HG03575 (cell line): ENCODE measurements at regions not wholly inside any gene's neighbourhood (a gene's known extent, or its start where the extent isn't known, plus 50 kb on each side); places are given as distances from the start of the nearest gene placed in this dataset.

Experiments
- ATAC-seq: cut with Tn5 transposase; IDR thresholded peaks from one replicate; pipeline ENCODE4 v1.9.1; 2021; ENCODE audit not compliant: unreplicated experiment, insufficient number of reproducible peaks, low FRiP score; ENCODE audit errors: extremely low read depth

DNA sequence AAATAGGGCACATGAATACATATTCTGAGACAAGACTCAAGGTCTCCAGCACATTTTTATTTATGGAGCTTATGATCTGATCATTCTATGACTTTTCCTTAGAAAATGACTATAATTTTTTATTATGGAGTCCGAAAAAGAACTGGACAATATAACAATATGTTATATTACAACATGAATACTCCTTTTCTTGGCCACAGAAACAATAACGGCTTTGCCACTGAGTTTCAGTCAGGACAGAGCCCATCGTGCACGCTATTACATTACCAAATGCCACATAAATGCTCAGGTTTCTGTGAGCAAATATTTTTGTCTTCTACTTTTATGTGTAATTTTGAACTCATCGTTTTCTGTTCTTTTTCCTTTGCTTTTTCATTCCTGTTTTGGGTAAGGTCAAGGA, 509.2 kb upstream of the ZEB2 start:
- ATAC-seq: no peak

DNA sequence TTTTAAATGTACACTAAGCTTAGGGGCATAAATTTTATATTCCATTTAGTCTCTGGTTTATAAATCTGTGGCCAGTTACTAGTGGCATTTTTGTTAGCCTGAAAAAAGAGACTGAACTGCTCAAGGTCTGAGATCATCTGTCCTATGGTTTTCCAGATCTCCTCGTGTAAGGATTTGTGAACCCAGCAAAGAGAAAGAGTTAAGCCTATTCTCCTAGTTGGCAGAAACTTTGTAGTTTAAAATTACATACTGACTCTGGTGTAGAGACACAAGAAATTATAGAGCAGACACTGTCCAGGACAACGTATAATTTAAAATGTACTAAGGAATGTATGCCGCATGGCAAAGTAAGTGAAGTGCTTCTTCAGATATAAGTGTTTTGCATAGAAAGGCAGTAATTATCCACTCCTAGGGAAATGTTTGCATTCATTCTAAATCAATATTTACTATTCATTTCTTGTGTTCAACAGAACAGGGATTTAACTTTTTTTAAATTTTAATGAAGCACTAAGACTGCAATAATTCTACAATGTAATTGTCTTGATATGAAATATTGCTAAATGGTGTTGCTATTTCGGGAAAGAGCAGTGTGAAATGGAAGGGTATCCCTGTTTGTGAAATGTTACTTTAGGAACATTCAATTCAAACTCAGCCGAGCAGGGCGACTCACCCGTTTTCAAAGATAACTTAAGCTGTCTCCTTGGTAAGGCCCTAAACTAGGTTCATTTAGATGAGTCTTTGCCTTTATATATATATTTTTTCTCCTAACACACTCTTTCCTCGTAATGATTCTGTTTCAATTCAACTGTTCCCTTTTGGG, 508.4 kb upstream of the ZEB2 start:
- no peak for ATAC-seq

DNA sequence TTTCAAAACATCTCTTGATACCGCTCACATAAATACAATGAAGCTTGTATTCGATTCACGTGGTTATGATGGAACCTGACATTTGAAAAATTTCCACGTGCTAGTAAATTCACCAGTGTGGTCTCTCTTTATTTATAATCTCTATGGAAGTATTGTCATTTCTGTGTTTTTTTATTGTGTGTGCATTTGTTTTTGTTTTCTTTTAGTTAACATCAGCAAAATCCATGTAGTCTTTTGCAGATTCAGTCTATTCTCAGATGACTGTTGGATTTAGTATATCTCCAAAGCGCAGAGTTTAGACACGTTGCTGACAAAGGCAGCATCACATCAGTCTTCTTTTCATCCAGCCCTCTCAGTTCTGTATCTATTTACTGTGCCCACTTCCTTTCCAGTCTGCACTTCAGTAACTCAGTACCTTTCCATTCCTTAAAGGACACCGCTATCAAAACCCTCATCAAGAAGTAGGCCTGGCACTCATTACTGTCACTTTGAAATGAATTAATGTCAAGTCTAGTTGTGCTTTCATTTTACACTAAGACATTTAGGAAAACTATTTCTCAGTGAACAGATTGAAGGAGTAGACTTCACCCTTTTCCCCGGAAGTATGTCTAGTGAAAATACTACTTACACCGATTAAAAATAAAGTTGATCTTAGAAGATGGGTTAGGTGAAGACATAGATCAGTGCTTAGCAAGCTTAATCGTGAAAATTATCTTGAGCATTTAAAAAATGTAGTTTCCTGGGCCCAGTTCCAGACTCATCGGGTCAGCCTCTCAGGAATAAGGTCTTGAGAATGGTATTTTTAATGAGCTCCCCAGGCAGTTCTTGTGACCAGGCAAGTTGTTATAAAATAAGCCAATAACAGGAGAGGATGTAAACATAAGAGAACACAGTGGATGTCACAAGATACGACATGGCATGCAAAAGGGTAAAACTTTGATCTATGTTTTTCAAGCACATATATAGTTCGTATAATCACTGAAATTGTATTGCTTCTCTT, 506.8 kb upstream of the ZEB2 start:
- no peak for ATAC-seq

DNA sequence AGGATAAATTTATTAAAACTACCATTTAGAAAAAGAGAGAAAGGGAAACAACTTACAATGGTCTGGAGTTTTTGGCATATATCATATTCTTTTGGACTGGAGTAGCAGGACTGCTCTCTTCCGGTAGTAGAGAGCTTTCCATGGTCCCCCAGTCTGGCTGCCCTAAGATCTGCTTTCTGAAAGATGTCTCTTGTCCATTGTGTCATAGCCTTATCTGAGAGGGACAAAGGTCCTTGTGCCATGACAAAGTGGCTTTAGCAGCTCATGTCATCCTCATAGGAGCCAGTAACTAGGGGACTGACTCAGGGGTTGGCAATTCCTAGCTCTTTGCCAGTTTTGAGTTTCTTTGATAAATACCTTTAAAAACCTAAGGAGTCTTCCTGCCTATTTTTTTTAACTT, 505.5 kb upstream of the ZEB2 start:
- ATAC-seq: no peak

DNA sequence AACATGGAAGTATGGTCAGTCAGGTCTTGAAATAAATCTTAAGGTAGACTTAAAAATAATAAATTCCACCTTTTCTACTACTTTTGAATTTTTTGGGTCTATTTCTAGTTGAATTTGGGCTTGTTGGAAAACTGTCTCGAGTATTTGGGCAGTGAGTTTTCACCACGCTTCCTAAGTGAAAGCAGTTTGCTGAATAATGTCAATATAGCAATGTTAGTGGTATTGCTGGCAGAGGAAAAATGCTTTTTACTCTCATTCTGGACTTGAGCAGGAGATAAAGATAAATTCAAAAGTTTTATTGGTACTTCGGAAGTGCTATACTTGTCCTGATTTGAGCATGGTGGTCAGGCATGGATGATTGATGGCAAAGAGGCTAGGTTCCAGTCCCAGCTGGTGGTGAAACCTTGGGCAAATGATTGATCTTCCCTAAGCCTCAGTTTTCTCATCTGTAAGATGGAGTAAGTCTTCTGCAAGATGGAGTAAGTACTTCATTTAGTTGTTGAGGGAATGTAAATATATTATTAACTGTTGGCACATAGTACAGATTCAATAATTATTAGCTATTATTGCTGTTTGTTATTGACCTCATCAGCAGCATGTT, 503.5 kb upstream of the ZEB2 start:
- ATAC-seq: no peak

DNA sequence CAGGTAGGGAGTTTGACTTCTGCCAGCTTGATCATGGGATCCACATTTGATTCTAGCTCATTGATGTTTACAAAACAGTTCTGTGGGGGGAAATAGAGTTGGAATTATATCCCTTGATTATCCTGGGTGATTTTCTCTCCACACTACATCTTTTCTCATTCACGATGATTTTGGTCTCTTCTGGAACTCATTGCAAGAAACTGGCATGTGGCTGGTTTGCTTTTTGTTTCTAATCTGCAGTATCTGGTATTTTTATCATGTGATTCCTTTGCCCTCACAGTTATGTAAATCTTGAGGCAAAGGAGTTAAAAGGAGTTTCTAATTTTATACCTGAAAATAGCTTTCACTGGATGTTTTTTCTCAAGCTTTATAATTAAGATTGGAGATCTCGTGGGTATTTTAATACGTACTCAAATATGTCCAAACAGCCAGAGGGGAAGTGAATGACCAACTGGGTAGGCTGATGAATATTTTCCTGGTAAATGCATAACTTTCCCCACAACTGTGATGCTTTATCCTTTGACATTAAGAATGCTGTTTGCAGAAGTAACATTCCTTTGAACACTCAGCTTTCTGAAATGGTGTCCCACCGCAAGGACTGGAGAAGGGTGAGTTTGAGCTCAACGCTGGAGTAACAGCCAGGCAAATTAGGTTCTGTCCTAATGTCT, 502.9 kb upstream of the ZEB2 start:
- ATAC-seq: no peak

DNA sequence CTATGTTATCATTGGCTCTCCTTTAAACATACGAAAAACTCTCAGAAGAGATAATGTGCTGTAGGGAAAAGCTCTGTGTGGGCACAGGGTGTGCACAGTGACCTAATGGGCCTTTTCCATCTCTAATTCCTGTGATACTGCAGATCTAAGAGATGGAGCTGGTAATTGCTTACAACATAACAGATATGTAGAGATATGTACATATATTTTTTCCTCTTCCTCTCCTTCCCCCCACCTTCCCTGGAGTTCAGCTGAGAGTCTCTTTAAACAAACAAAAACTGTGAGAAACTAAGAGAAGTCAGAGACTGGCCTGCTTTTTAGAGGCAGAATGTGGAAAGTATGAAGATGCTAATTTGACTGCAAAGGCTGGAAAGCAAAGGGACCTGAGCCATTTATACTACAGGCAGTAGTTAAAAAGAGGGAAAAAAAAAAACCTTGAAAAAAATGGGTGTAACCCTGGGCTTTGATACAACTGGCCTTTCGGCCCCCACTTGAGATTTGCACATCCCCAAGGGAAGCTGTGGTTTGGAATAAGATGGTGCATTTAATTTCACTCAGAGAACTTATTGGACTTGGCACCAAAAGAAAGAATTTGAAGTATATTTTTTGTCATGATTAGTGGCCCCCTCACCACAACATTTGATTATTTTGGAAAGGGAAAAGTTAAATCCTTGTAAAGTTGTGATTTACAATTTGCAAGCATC, 502.2 kb upstream of the ZEB2 start:
- ATAC-seq: no peak

DNA sequence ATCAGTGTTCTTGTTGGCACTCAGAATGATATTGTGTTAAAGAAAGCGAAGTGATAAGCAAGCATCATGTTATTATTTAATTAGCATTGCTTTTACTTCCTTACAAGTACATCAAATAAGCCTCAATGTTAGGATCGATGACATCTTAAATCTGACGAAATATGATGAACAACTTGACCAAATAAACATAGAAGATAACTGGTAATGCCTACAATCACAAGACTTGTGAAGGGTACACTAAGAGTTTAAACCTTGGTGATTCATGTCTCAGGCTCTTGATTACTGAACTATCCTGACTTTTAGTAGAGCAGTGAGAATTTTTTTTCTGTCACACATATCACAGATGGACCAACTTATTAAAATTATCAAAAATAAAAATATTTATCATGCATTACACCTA, 500.8 kb upstream of the ZEB2 start:
- no peak for ATAC-seq

DNA sequence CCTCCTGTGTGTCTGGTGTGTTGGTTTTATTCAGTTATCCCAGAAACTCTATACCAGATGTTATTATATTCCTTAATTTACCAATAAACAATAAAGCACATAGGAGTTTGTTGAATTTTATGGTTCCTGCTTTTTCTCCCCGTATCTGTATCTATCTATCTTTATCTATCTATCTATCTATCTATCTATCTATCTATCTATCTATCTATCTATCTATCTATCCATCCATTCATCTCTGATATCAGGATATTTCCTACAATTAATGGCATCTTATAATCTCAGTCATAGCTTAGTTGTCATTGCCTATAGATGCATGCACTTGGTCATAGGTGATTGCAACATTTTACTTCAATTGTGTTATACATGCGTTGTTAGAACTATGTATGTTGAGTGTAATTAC, 500.2 kb upstream of the ZEB2 start:
- no peak for ATAC-seq

DNA sequence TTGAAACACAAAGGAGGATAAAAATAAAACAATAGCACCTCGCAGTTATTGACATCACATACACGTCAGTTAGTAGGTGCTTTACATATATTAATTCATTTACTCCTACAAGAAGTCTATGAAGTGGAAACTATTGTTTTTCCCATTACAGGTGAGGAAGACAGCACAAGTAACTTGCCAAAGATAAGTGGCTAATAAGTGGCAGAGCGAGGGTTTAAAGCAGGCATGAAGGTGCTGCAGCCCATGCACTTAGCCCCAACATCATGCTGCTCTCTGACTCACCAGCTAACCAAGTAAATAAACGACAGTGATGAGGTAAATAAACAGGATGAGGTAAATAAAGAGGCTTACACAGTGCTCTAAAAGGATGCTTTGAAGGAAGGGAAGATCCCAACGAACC, 498.6 kb upstream of the ZEB2 start:
- ATAC-seq: no peak

DNA sequence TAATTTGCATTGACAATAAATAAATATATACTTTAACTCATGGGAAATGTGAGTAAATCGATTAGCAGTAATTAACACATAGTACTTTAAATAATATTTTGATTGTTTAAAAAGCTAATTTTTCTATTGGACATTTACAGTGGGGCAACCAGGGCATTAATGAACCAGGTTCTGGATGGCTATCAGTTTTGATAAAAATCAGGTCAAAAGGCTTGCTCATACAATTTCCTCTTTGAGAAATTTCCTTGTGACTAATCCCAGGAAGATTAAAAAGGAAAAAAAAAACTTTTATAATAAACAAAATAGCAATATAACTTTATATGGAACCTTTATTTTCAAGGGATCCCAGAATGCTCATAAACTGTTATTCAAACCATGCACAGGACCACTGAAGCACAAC, 497.2 kb upstream of the ZEB2 start:
- no peak for ATAC-seq

DNA sequence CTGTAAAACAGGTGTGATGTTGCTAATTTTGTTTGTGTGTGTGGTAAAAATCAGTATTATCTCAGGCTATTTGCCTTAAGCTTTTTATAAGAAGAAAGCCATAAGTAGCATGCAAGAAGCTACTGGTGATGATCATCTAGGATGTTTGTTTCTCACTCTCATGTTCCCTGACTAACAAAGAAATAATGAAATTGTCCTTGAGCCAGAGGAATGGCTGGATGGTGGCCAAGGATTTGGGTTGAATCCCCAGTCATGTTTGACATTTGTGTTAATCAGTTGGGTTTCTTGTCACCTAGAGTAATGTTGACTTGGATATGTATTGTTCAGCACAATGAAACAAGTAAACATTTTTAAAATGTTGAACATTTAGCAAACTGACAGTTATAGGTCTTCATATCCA, 496.8 kb upstream of the ZEB2 start:
- ATAC-seq: no peak

DNA sequence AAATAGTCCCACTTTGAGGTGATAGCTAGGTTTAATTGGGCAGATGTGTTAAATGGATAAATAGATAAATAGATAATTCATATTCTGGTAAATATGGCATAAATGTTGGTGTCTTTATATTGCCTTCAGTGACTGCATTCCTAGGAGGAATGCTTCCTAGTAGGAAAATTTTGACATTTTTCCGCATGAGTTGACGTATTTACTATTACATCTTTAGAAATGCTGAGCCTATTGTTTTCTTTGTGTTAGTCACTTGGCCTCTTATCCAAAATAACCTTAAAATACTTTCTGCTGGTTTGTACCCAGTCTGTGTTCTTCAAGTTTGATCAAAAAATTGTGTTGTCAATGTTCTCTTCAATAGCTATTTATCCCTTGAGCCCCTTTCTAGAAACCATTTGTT, 495.6 kb upstream of the ZEB2 start:
- ATAC-seq: no peak

DNA sequence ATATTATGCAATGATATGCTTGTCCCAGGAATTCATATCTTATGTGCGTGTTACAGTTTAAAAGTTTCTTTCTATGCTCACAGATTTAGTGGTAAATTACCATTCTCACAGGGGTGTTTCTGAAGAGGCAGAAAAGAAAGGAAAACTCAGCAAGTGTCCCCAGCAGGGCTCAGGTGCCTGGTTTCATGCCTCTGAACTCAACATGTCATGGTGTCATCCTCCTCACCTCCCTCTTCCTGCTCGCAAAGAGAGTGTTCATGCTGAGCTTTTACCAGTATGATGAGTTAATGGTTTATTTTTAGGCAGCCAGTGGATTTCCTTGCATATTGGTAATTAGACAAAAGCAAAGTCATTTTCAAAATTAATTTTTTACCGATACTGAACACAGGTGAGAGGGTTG, 492.9 kb upstream of the ZEB2 start:
- ATAC-seq: no peak

DNA sequence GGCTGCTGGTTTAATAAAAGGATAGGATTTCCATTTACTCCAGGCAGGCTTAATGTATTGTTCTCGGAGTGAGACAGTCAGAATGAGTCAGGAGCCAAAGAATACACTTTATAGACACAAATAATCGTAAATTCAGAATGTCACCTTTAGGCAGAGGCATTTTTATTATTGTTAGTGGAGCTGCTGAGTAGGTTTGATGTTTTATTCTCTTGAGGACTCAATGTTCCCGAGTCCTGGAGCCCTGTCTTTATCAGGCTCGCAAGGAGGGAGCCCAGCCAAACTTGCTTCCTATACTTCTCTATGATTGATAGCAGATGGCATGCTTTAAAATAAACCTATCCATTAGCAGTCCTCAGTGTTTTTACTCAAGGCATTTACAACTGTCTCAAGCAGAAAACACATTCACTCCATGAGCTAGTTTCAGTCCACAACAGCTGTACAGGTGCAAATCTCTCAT, 492.3 kb upstream of the ZEB2 start:
- ATAC-seq: no peak

DNA sequence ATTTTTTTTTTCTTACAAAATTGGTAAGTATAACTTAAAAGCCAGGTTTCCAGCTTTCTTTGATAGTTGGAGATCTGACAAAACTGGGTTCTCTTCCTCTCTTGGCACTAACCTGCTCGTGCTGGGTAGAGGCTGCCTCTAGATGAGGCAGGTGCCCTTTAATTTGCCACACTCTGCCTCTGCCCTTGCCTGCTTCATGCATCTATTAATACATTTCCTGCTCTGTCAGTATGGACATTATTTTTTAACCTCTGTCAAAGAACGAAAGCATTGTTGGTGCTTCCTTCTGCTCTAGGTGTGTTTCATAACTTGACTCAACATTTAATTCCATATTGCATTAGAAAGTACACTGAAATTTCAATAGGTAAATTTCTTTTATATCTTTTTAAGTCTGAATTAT, 490.7 kb upstream of the ZEB2 start:
- ATAC-seq: no peak

DNA sequence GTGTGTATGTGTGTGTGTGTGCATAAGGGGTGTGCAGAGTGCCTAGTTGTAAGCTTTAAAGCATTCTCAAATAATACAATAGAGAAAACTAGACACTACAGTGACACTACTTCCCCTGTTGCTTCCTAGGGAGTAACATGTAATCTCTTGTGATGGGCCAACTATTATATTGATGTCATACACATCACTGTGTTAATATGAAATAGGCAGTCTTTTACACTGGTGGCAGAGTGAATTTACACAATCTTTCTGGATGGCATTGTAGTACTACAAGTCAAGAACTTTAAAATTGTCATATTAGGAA, 488.0 kb upstream of the ZEB2 start:
- ATAC-seq: no peak

DNA sequence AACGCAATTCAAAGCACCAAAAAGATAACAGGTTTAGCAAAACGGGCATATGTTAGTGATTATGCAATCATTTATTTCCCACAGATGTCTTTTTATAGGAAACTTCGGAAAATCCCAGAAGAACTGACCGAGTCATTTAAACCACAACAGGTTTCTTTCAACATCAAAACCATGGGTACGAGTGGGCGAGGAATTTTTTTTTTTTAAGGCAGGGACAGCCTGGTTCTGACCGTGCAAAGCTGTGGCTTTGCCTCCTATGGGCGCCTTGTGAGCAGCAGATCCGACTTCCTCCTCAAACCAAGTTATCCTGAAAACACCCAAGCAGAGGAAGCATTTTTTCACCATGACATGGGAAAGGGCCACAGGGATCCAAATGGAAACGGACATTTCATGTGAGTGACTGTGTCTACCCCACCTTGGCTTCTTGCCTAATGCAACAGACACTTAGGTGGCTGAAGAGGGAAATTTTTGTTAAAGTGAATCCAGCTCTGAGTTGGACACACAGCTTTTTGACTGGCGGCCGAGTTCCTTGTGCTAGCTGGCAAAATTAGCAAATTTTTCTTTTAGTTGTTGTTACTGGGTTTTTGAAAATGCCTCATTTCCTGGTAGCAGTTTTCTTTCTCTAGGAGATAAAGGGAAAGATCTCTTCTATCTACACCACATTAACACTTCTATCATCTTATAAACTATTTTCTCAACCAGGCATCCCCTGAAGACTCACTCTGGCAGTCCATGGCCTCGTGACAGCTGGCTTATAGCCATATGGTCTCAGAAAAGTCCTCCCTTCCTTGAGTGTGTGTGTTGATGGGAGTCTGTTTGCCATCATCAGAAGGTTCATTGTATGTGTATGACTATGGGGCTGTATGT, 487.4 kb upstream of the ZEB2 start:
- ATAC-seq: no peak
